HG03558 (cell line): ENCODE measurements at regions not wholly inside any gene's neighbourhood (a gene's known extent, or its start where the extent isn't known, plus 50 kb on each side); places are given as distances from the start of the nearest gene placed in this dataset.

Experiments
- ATAC-seq: cut with Tn5 transposase; IDR thresholded peaks from one replicate; pipeline ENCODE4 v1.9.1; 2021; ENCODE audit warnings: moderate number of reproducible peaks; ENCODE audit not compliant: unreplicated experiment; ENCODE audit errors: extremely low read depth

DNA sequence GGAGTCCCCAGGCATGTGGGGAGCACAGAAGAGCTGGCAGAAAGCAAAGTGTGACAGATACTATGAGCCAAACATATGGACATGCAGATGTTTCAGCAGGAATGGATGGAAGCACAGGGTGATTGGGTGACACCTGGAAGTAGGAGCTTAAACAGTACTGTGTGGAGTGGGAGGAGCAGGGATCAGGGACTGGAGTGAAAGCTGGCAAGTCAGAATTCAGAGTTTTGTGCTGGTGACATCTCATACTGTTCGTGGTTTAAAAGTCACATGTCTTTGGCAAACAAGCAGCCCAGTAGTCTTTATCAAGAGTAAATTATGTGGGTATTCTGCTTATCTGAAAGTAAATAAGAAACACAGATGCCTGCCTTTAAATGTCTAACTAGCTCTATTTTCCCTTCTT lies 408.2 kb downstream of the COG6 start:
- no peak for ATAC-seq

GRCh38 chr13:40064154-40065097 lies 409.0 kb downstream of the COG6 start:
- ATAC-seq: no peak

- ATAC-seq: no peak
Measured at GRCh38 chr13:40069173-40070044, 413.9 kb downstream of the COG6 start.

GRCh38 chr13:40070357-40070756 lies 414.9 kb downstream of the COG6 start:
- ATAC-seq: no peak

- ATAC-seq: no peak
Measured at GRCh38 chr13:40072663-40073120, 417.2 kb downstream of the COG6 start.

- no peak for ATAC-seq
Measured at GRCh38 chr13:40074338-40074737, 418.9 kb downstream of the COG6 start.

DNA sequence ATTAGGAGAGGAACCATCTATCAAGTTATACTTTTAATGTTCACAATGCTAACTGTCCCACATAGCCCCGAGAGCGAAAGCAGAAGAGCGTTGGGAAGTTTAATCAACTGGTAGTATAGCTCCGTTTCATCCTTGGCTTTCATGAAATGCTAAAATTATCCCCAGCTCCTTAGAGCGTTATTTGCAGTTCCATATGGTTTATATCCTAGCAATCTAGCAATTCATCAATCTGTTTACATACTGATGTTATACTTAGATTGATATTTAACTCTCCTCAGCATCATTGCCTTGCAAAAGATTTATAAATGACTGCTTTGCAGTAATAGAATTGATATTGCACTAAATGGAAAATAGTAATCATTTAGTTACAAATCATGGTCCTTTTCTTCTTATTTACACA lies 419.8 kb downstream of the COG6 start:
- no peak for ATAC-seq

DNA sequence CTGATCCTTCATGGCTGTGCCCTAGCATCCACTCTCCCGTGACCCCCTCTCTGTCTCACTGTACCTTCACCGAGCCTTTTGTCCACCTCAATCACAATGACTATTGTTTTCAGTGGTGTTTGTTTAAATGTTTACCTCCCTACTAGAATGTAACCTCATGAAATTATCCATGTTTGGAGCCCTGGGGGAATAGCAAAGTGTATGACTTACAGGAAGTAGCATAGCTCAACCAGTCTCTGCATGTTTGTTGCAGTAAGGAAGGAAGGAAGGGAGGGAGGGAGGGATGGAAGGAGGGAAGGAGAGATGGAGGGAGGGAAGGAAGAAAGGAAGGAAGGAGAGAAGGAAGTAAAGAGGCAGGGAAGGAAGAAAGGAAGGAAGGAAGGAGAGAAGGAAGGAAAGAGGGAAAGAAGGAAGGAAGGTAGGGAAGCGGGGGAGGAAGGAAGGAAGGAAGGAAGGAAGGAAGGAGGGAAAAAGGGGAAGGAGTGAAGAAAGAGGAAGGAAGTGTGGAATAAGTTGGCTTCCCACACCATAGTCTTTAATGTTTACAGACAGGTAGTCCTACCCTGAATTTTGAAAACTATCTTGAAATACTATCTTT lies 421.4 kb downstream of the COG6 start:
- ATAC-seq: no peak

DNA sequence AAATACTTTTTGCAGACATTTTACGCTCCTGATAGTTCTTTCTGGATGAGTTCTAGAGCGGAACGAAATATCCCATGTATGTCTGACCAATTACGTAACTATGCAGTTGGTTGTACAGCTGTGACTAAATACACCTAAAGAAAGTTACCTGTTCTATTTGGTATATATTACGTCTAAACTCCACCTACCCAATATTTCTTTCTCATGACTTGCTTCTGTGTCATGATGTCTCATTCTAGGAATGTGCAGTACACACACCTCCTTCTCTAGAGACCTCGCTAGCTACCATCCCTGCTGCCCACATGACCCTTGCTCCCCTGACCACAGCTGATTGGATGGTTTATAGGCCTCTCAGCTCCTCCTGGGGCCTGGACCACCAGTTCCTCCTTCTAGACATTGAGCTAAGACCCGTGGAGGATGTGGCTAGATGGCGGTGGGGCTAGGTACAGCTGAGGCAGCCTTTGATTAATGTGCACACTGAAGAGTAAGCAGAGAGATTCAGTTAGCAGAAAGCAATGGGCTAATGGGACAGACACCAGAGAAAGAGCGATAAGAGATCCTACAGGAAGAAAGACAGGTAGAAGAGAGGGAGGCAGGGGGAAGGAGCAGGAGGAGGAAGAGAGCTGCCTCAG lies 422.1 kb downstream of the COG6 start:
- ATAC-seq: no peak

- no peak for ATAC-seq
Measured at GRCh38 chr13:40079721-40080120, 424.3 kb downstream of the COG6 start.

- ATAC-seq: no peak
Measured at GRCh38 chr13:40080676-40081075, 425.2 kb downstream of the COG6 start.

- ATAC-seq: no peak
Measured at GRCh38 chr13:40082639-40083038, 427.2 kb downstream of the COG6 start.

- ATAC-seq: no peak
Measured at GRCh38 chr13:40083841-40084240, 428.4 kb downstream of the COG6 start.

- ATAC-seq: no peak
Measured at GRCh38 chr13:40084934-40085333, 429.5 kb downstream of the COG6 start.

DNA sequence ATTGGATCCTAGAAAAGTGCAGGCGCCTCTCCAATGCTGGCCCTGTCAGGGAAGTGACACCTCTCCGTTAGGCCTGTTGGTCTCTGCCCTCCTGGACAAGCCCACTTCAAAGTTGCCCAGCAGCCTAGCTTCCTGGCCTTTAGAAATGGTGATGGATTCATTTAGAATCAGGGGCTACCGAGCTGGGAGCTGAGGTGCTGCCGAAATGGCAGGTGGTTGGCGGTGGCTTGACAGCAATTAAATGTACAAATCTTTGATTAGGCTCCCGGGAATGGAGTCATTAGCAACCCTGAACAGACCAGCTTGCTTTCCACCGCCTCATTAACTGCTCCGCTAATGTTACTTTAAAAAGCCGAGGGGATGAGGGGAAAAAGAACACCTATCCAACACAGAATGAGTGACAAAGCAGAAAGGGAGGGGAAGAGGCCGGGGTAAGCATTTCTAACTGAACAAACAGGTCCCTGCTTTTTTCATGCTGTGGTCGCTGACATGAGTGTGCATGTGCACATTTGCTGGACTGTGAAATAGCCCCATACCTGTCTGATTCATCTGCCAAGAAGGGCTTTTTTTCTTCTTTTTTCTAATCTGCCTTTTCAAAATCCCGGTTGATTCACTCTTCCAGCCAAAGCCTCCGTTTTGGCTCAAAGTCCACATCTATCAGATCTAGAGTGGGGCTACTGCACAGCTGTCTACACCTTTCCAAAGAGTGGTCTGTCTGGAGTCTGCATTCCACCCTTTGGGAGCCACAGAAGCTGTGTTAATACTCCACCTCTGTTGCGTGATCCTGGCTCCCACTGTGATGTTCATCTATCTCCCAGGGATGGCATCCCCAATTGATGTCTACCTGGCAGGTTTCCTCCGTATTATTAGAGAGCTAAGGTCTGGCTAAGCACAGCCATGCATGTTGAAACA lies 431.9 kb downstream of the COG6 start:
- ATAC-seq: no peak

- no peak for ATAC-seq
Measured at GRCh38 chr13:40094056-40094455, 438.6 kb downstream of the COG6 start.

GRCh38 chr13:40095695-40096356 lies 440.4 kb downstream of the COG6 start:
- ATAC-seq: no peak

DNA sequence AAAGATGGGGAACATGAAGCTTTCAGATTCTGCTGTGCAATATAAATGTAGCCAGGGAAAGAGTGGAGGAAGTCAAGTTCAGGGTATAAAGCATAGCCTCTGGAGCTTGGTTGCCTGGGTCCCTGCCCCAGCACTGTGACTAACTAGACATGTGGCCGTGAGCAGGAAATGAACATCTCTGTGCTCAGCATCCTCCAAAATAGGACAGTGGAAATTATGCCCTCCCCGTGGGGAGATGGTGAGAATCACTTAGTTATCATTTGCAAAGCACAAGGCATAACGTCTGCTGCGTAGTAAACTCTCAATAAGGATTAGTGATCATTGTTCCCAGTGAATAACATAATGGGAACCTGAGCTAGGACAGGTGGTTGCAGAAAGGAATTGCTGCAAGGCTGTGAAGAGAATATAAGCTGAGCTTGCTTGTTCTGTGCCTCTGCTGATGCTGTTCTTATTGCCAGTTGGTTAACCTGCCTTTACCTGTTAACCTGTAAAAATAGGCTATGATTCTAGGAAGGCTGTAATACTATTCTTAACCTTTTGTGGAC lies 441.0 kb downstream of the COG6 start:
- no peak for ATAC-seq
